ENCODE measurements at regions not wholly inside any gene's neighbourhood (a gene's known extent, or its start where the extent isn't known, plus 50 kb on each side); places are given as distances from the start of the nearest gene placed in this dataset.

- TF ChIP-seq CTCF (IDR thresholded peaks at IDR 0.05) (no peak), ZFX (IDR thresholded peaks at IDR 0.05; ENCODE audit: borderline replicate concordance) (no peak)
Observed at GRCh38 chr12:82090165-82090564, 268.0 kb downstream of the CCDC59 start.

Measured in 22Rv1 (cell line).